Trophoblast cell (in vitro differentiated cells and primary cell): ENCODE measurements at regions not wholly inside any gene's neighbourhood (a gene's known extent, or its start where the extent isn't known, plus 50 kb on each side); places are given as distances from the start of the nearest gene placed in this dataset.

Experiments used
- DNase-seq, 2 donors: peaks; one replicate each; pipeline ENCODE4 v3.0.0-alpha.2; 2016
- H2AFZ ChIP-seq: 2 replicates; pipeline ENCODE4 v1.6.1; 2013; ENCODE audit warnings: low read length, moderate library complexity, mild to moderate bottlenecking; ENCODE audit not compliant: insufficient read depth, poor library complexity
- H2AK5ac ChIP-seq: 2 replicates; pipeline ENCODE4 v1.6.1; 2013; ENCODE audit warnings: mild to moderate bottlenecking, low read length
- H2BK120ac ChIP-seq: 2 replicates; pipeline ENCODE4 v1.6.1; 2013; ENCODE audit warnings: low read length, mild to moderate bottlenecking, moderate library complexity; ENCODE audit not compliant: insufficient read depth, poor library complexity
- H2BK12ac ChIP-seq: 2 replicates; pipeline ENCODE4 v1.6.1; 2013; ENCODE audit warnings: mild to moderate bottlenecking, low read length, moderate library complexity
- H2BK5ac ChIP-seq: 2 replicates; pipeline ENCODE4 v1.6.1; 2013; ENCODE audit warnings: low read length, low read depth, moderate library complexity, mild to moderate bottlenecking; ENCODE audit not compliant: poor library complexity
- H3K14ac ChIP-seq: 2 replicates; pipeline ENCODE4 v1.6.1; 2013; ENCODE audit warnings: mild to moderate bottlenecking, low read length
- H3K18ac ChIP-seq: 2 replicates; pipeline ENCODE4 v1.6.1; 2013; ENCODE audit warnings: mild to moderate bottlenecking, low read length
- H3K23ac ChIP-seq: 2 replicates; pipeline ENCODE4 v1.6.1; 2013; ENCODE audit warnings: low read length
- H3K27ac ChIP-seq: 2 replicates; pipeline ENCODE4 v1.5.1; 2013; ENCODE audit warnings: low read depth, mild to moderate bottlenecking, inconsistent platforms, low read length, moderate library complexity
- H3K27me3 ChIP-seq: 2 replicates; pipeline ENCODE4 v1.6.1; 2013; ENCODE audit warnings: inconsistent platforms, mild to moderate bottlenecking, low read length, moderate library complexity; ENCODE audit not compliant: insufficient read depth
- H3K36me3 ChIP-seq, 2 experiments: 1 replicate in 1 of 2; 2 replicates in 1 of 2; pipeline ENCODE4 v1.6.1; 2013; ENCODE audit warnings: low read length in 2 of 2, mild to moderate bottlenecking in 2 of 2, moderate library complexity in 1 of 2; ENCODE audit not compliant: insufficient read depth in 2 of 2, control insufficient read depth in 1 of 2
- H3K4ac ChIP-seq: 2 replicates; pipeline ENCODE4 v1.6.1; 2013; ENCODE audit warnings: low read depth, mild to moderate bottlenecking, low read length, moderate library complexity
- H3K4me1 ChIP-seq, 2 experiments: 1 replicate in 1 of 2; 2 replicates in 1 of 2; pipeline ENCODE4 v1.6.1; 2013; ENCODE audit warnings: low read length in 2 of 2, mild to moderate bottlenecking in 2 of 2, moderate library complexity in 1 of 2; ENCODE audit not compliant: insufficient read depth in 2 of 2, control insufficient read depth in 1 of 2
- H3K4me2 ChIP-seq: 2 replicates; pipeline ENCODE4 v1.6.1; 2013; ENCODE audit warnings: inconsistent platforms, mild to moderate bottlenecking, low read length, moderate library complexity
- H3K4me3 ChIP-seq: 2 replicates; pipeline ENCODE4 v1.5.1; 2013; ENCODE audit warnings: mild to moderate bottlenecking, low read depth, low read length, inconsistent platforms
- H3K79me1 ChIP-seq: one replicate; pipeline ENCODE4 v1.6.1; 2013; ENCODE audit warnings: low read length
- H3K79me2 ChIP-seq: 2 replicates; pipeline ENCODE4 v1.6.1; 2013; ENCODE audit warnings: low read length, mild to moderate bottlenecking; ENCODE audit not compliant: control insufficient read depth, insufficient read depth, poor library complexity
- H3K9ac ChIP-seq: 2 replicates; pipeline ENCODE4 v1.6.1; 2013; ENCODE audit warnings: mild to moderate bottlenecking, low read length
- H3K9me3 ChIP-seq: 2 replicates; pipeline ENCODE4 v1.6.1; 2013; ENCODE audit warnings: low read depth, mild to moderate bottlenecking, control low read depth, inconsistent platforms, low read length; ENCODE audit not compliant: insufficient read depth
- H4K12ac ChIP-seq: 2 replicates; pipeline ENCODE4 v1.6.1; 2013; ENCODE audit warnings: low read depth, mild to moderate bottlenecking, low read length, moderate library complexity
- H4K8ac ChIP-seq: 2 replicates; pipeline ENCODE4 v1.6.1; 2013; ENCODE audit warnings: low read depth, mild to moderate bottlenecking, low read length, moderate library complexity
- H4K91ac ChIP-seq: one replicate; pipeline ENCODE4 v1.6.1; 2013; ENCODE audit warnings: low read depth, mild to moderate bottlenecking, low read length, moderate library complexity
- WGBS: extraction: QIAGEN DNeasy Blood & Tissue Kit; methylation state at CpG from one replicate; pipeline ENCODE4 v1.1.7; 2013; ENCODE audit warnings: missing lambda C conversion rate; ENCODE audit not compliant: insufficient read length, insufficient coverage; ENCODE audit errors: extremely low coverage; 5-methylcytosine and 5-hydroxymethylcytosine counted together

DNA sequence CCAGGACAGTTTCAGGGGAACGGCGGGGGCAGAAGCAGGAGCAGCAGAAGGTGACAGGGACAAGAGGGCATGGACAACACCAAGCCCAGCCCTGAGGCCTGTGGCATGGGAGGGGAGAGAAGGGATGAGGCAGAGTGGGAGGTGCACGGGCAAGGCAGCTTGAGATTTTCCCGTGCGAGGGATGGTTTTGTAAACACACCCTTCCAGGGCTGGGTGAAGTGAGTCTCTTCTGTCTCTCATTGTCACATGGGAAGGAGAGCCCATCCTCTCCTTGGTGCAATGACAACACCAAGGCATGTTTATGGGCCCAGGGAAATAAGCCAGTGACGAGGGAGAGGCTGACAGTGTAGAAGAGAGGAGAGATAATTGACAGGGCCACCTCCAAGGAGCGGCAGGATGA lies 69.6 kb upstream of the RIOK3 start:
- no peak overlapping the region for H2BK5ac ChIP-seq
- H3K9ac ChIP-seq, result peak overlapping the region; percentile 49
- no peaks in the 10 kb centered on the region for H3K9me3 ChIP-seq
- H3K18ac ChIP-seq, result no peak overlapping the region
- no peak overlapping the region for H3K4ac ChIP-seq
- H3K36me3 ChIP-seq, result no peaks in the 10 kb centered on the region
- H3K4me2 ChIP-seq, result no peak overlapping the region
- H2BK120ac ChIP-seq, result no peak overlapping the region
- no peak overlapping the region for H3K14ac ChIP-seq
- H3K23ac ChIP-seq, result no peak overlapping the region
- H3K79me1 ChIP-seq, result no peaks in the 10 kb centered on the region
- H2BK12ac ChIP-seq, result no peak overlapping the region
- WGBS, result no CpG with 5 or more reads among the region's 7 CpGs
- H3K79me2 ChIP-seq, result no peaks in the 10 kb centered on the region
- H4K12ac ChIP-seq, result no peak overlapping the region
- no peaks in the 10 kb centered on the region for H3K4me1 ChIP-seq
- H2AK5ac ChIP-seq, result no peak overlapping the region
- peak overlapping the region; percentile 18 for H3K4me3 ChIP-seq
- H3K27ac ChIP-seq, result no peak overlapping the region
- no peak overlapping the region for H4K91ac ChIP-seq
- no peak overlapping the region for H4K8ac ChIP-seq
- no peak for DNase-seq
- H2AFZ ChIP-seq, result no peak overlapping the region
- H3K27me3 ChIP-seq, result no peaks in the 10 kb centered on the region

DNA sequence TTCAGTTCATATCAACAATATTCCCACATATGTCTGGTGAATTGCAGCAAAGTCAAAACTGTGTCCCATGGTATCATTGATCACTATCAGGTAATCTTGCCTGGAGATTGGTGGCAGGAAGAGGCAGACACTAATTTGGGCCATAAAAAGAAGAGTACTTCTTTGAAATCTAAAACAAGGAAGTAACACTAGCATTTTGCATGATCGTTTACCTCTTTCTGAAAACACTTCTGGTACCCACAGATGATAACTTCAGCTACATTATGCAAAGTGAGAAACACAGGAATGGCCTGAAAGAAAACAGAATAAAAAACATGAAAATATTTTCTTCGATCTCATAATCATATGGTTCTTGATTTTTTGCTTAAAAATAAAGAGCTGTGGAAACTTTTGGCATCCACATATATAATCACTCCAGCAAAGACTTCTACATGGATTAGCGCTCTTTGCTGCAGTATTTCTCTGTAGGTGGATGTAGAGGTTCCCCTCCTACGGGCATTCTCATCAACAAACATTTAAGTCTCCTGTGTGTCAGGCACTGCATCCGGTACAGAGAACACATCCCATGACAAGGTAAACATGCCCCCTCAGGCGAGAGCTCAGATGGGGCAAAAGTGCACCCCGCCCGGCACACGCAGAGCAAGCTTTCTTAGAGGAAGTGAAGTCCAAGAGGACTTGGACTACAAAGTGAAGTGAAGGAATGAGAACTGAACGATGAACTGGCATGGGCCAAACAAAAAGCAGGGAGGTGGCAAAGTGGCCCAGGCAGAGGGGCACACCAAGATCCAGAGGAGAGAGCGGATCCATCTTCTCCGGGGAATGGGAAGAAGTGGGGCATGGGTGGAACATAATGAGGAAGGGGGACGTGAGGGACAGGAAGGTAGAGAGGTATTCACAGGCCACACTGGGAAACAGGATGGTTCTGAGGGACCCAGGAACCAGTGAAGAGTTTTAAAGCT lies 68.0 kb upstream of the RIOK3 start:
- Histone ChIP-seq H3K23ac (no peak overlapping the region), H4K91ac (no peak overlapping the region), H3K27me3 (no peaks in the 10 kb centered on the region), H3K4ac (no peak overlapping the region), H4K12ac (no peak overlapping the region), H3K27ac (no peak overlapping the region), H3K79me1 (no peaks in the 10 kb centered on the region), H3K9me3 (no peaks in the 10 kb centered on the region), H3K18ac (no peak overlapping the region), H3K4me2 (no peak overlapping the region), H3K36me3 (no peaks in the 10 kb centered on the region), H4K8ac (no peak overlapping the region), H3K9ac (no peak overlapping the region), H3K4me1 (no peaks in the 10 kb centered on the region), H3K14ac (no peak overlapping the region), H2AFZ (no peak overlapping the region), H2BK120ac (no peak overlapping the region), H2BK5ac (no peak overlapping the region), H2AK5ac (no peak overlapping the region), H2BK12ac (no peak overlapping the region), H3K4me3 (no peak overlapping the region), H3K79me2 (no peaks in the 10 kb centered on the region)
- no peak for DNase-seq
- WGBS, result no CpG with 5 or more reads among the region's 13 CpGs

DNA sequence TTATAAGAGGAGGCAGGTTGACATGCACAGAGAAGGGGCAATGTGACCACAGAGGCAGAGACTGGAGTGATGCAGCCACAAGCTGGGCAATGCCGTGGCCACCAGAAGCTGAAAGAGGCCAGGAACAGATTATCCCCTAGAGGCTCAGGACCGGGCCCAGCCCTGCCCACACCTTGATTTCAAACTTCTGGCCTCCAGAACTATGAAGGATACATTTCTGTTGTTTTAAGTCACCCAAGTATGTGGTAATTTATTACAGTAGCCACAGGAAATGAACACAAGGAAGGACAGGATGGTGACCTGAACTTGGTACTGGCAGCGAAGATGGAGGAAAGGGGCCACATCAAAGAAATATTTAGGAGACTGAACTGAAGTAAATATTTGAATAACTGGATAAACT lies 66.8 kb upstream of the RIOK3 start:
- no peaks in the 10 kb centered on the region for H3K4me1 ChIP-seq
- H3K4me3 ChIP-seq, result no peak overlapping the region
- H3K9me3 ChIP-seq, result no peaks in the 10 kb centered on the region
- no peak overlapping the region for H3K23ac ChIP-seq
- no peaks in the 10 kb centered on the region for H3K79me2 ChIP-seq
- peak; percentile 73 to 78 for DNase-seq
- H3K14ac ChIP-seq, result no peak overlapping the region
- no peaks in the 10 kb centered on the region for H3K27me3 ChIP-seq
- no peak overlapping the region for H3K18ac ChIP-seq
- H3K4ac ChIP-seq, result no peak overlapping the region
- H2BK120ac ChIP-seq, result no peak overlapping the region
- H3K27ac ChIP-seq, result no peak overlapping the region
- no peak overlapping the region for H2AFZ ChIP-seq
- no peaks in the 10 kb centered on the region for H3K79me1 ChIP-seq
- H2BK5ac ChIP-seq, result no peak overlapping the region
- H2BK12ac ChIP-seq, result no peak overlapping the region
- no CpG with 5 or more reads among the region's 3 CpGs for WGBS
- no peak overlapping the region for H3K4me2 ChIP-seq
- no peak overlapping the region for H2AK5ac ChIP-seq
- H3K36me3 ChIP-seq, result no peaks in the 10 kb centered on the region
- no peak overlapping the region for H4K91ac ChIP-seq
- no peak overlapping the region for H4K8ac ChIP-seq
- H4K12ac ChIP-seq, result no peak overlapping the region
- H3K9ac ChIP-seq, result no peak overlapping the region

DNA sequence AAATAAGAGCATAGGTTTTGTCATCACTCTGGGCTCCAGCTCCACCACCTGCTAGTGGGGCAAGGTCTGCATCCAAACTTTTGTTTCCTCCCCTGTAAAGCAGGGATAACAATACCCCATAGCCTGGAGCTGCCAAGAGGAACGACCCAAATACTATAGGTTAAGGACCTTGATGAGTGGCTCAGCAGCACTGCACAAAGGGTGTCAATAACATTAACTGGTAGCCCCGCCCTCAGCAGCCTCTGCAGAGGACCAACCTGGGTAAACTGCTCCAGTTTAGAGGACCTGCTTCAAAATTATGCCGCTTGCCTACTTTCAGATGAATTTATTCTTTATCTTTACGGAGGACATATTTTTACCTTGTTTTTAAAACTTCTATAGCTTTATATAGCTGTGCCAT lies 65.8 kb upstream of the RIOK3 start:
- Histone ChIP-seq H4K91ac (no peak overlapping the region), H3K4me1 (no peaks in the 10 kb centered on the region), H3K9ac (no peak overlapping the region), H4K12ac (no peak overlapping the region), H3K18ac (no peak overlapping the region), H3K79me2 (no peaks in the 10 kb centered on the region), H2AK5ac (no peak overlapping the region), H3K4me2 (no peak overlapping the region), H3K4ac (no peak overlapping the region), H2BK5ac (no peak overlapping the region), H3K4me3 (no peak overlapping the region), H3K14ac (no peak overlapping the region), H2BK12ac (no peak overlapping the region), H2AFZ (no peak overlapping the region), H3K27ac (no peak overlapping the region), H3K23ac (no peak overlapping the region), H2BK120ac (no peak overlapping the region), H4K8ac (no peak overlapping the region), H3K79me1 (no peaks in the 10 kb centered on the region), H3K27me3 (no peaks in the 10 kb centered on the region), H3K36me3 (no peaks in the 10 kb centered on the region), H3K9me3 (no peaks in the 10 kb centered on the region)
- DNase-seq, result no peak
- no CpG with 5 or more reads among the region's 4 CpGs for WGBS
